Activated B cell treated with CpG ODN at 0.5 μM for 24 hours (primary cell): ENCODE measurements at regions not wholly inside any gene's neighbourhood (a gene's known extent, or its start where the extent isn't known, plus 50 kb on each side); places are given as distances from the start of the nearest gene placed in this dataset.

Experiments used
- ATAC-seq: fragments of 200-7000 bp; cut with Tn5 transposase; one replicate; pipeline ENCODE4 v1.10.0; 2021; ENCODE audit warnings: low read depth, mild to moderate bottlenecking, moderate library complexity
- CTCF ChIA-PET: fragments of 350-600 bp; sonication (Branson Sonifier 250); formaldehyde crosslinking; loops from one replicate; lab custom pipeline; 2021; ENCODE audit warnings: antibody characterized with exemption; lab: Charles Lee
- POLR2A ChIA-PET: fragments of 350-600 bp; sonication (Branson Sonifier 250); formaldehyde crosslinking; loops from one replicate; lab custom pipeline; 2021; ENCODE audit warnings: antibody characterized with exemption; lab: Charles Lee
- DNase-seq: peaks from one replicate; pipeline ENCODE4 v3.0.0; 2022
- H3K27ac Mint-ChIP-seq: one replicate; pipeline ENCODE4 v1.8.0; 2020; ENCODE audit warnings: mixed read lengths
- H3K27me3 Mint-ChIP-seq: one replicate; pipeline ENCODE4 v1.8.0; 2021; ENCODE audit warnings: mixed read lengths
- H3K36me3 Mint-ChIP-seq: one replicate; pipeline ENCODE4 v1.8.0; 2021; ENCODE audit warnings: low read depth, mixed read lengths
- H3K4me1 Mint-ChIP-seq: one replicate; pipeline ENCODE4 v1.8.0; 2021; ENCODE audit warnings: mixed read lengths
- H3K4me3 Mint-ChIP-seq: one replicate; pipeline ENCODE4 v1.8.0; 2020; ENCODE audit warnings: mild to moderate bottlenecking, mixed read lengths
- H3K9me3 Mint-ChIP-seq: one replicate; pipeline ENCODE4 v1.8.0; 2020; ENCODE audit warnings: mixed read lengths
- intact Hi-C: fragments of 100-400 bp; cut with micrococcal nuclease; formaldehyde crosslinking; loops from one replicate; pipeline ENCODE4 v1.15.1; 2024
- TF ChIP-seq, protein P1 (sequence below): fragments of 200-600 bp; IDR thresholded peaks from one replicate; pipeline ENCODE4 v1.8.0; 2022; ENCODE audit warnings: antibody characterized with exemption, mild to moderate bottlenecking

DNA sequence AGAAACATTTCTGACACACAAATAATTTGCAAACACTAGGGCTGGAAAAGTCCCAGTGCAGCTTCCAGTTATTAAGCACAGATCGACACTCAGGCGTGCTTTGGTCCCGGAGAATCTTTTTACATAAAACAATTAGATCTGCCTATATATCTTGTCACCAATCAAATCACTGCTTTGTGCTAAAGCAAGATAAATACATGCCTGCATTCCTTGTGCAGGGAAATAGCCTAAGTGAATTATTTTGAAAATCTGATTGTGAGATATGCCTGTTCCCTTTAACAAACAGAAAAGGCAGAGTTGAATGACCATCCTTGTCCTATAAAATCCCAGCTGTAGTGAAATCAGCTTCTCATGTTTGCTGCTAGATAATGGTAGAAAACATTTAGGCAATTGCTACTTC is 604.4 kb downstream of the CCDC171 start:
- POLR2A ChIA-PET: interaction anchor here (0.6 kb wide), 1 partner anchor 244 kb away, joined by 3 read pairs; no protein-coding TSS in a partner anchor

DNA sequence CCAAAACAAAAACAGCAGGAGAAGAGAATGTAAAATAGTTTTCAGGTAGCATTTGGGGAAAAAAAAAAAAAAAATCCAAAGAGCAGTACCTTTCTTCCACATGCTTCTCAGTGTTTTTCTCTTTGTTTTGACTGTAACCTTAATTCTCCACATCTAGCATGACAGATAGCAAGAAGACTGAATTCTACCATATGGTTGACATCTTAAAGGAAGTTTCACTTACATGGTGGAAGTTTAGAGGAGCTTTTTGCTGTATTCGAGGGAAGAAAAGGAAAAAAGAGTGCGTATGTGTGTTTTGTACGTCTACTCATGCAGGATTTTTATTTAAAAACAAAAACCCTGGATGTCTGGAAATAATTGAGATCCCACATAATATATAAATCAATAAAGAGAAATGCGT is 604.8 kb downstream of the CCDC171 start:
- Mint-ChIP-seq H3K27ac (no peak overlapping the region), H3K4me3 (no peak overlapping the region), H3K4me1 (no peaks in the 10 kb centered on the region), H3K9me3 (no peaks in the 10 kb centered on the region), H3K36me3 (no peaks in the 10 kb centered on the region), H3K27me3 (peaks cover 8% of the 10 kb centered on the region)
- POLR2A ChIA-PET: interaction anchor here (0.6 kb wide), 1 partner anchor 244 kb away, joined by 3 read pairs; no protein-coding TSS in a partner anchor
- ATAC-seq (no peak), DNase-seq (no peak)
- TF ChIP-seq, protein P1, sequence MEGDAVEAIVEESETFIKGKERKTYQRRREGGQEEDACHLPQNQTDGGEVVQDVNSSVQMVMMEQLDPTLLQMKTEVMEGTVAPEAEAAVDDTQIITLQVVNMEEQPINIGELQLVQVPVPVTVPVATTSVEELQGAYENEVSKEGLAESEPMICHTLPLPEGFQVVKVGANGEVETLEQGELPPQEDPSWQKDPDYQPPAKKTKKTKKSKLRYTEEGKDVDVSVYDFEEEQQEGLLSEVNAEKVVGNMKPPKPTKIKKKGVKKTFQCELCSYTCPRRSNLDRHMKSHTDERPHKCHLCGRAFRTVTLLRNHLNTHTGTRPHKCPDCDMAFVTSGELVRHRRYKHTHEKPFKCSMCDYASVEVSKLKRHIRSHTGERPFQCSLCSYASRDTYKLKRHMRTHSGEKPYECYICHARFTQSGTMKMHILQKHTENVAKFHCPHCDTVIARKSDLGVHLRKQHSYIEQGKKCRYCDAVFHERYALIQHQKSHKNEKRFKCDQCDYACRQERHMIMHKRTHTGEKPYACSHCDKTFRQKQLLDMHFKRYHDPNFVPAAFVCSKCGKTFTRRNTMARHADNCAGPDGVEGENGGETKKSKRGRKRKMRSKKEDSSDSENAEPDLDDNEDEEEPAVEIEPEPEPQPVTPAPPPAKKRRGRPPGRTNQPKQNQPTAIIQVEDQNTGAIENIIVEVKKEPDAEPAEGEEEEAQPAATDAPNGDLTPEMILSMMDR: no peak
- intact Hi-C loops: no loop called here
- CTCF ChIA-PET: no interaction called here

More for the DNA sequence above, 604.4 kb downstream of the CCDC171 start:
- Mint-ChIP-seq H3K4me3 (no peak overlapping the region), H3K27ac (no peak overlapping the region), H3K4me1 (no peaks in the 10 kb centered on the region), H3K9me3 (no peaks in the 10 kb centered on the region), H3K27me3 (peaks cover 8% of the 10 kb centered on the region), H3K36me3 (no peaks in the 10 kb centered on the region)
- CTCF ChIA-PET: no interaction called here
- ATAC-seq (no peak), DNase-seq (no peak)
- intact Hi-C loops: no loop called here
- TF ChIP-seq, protein P1: no peak

DNA sequence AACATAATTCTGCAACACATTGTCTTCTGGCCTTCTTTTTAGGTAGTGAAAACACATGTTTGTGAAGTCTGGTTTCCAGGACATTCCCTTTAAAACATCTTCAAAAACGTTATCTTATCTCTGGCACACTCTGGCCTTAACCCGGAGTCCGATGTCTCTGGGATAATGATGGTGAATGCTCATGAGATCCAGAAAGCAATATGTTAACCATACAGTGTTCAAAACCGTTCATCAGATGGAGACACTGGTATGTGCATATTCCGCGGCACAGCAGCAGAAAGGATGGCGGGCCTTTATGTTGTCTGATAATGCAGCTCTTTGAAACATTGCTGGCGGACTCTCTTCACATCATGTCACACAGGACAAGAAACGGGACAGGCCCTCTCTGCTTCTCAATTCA is 605.2 kb downstream of the CCDC171 start:
- no peak for DNase-seq
- TF ChIP-seq, protein P1: no peak
- CTCF ChIA-PET: no interaction called here
- H3K27me3 Mint-ChIP-seq: peaks cover 8% of the 10 kb centered on the region
- H3K27ac Mint-ChIP-seq: no peak overlapping the region
- ATAC-seq: no peak
- no peaks in the 10 kb centered on the region for H3K9me3 Mint-ChIP-seq
- H3K4me1 Mint-ChIP-seq: no peaks in the 10 kb centered on the region
- no peak overlapping the region for H3K4me3 Mint-ChIP-seq
- POLR2A ChIA-PET: no interaction called here
- intact Hi-C loops: no loop called here
- H3K36me3 Mint-ChIP-seq: no peaks in the 10 kb centered on the region

DNA sequence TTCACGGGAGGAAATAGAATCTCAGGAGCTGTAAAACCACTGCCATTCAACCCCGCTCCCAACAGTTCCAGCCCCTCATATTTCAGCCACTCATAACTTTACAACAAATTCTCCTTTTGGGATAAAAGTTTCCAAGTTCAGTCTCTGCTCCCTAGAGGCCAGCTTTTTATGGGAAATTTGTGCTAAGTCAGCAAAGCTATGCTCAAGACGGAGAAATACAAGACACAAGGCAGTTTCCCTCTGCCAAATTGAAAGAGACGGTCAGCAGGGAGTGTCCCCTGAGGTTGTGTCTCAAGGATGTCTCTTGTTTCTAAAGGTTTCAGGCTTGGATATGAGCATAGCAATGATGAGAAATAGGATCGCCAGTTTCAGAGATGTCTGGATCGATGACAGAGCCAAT is 608.6 kb downstream of the CCDC171 start:
- H3K4me3 Mint-ChIP-seq: no peak overlapping the region
- CTCF ChIA-PET: no interaction called here
- intact Hi-C loops: no loop called here

DNA sequence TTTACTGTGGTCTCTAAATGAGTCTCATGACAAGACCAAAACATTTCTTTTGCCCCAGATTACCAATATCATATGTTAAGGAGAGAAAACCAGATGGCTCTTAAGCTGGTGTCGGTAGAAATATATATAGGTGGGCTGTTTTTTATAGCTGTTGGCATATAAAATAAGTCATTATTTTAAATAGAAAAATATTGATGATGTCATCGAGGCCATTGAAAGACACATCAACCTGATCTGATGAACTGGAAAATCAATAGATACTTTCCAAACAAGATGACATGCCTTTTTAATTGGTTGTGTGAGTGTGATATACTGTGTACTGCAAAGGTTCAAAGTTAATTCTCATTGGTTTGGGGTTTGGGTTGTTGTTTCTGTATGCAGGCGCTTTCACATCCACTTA is 617.3 kb downstream of the CCDC171 start:
- no peak overlapping the region for H3K4me3 Mint-ChIP-seq
- POLR2A ChIA-PET: no interaction called here
- CTCF ChIA-PET: no interaction called here
- no peaks in the 10 kb centered on the region for H3K36me3 Mint-ChIP-seq
- H3K9me3 Mint-ChIP-seq: no peaks in the 10 kb centered on the region
- TF ChIP-seq, protein P1: no peak
- H3K27me3 Mint-ChIP-seq: no peaks in the 10 kb centered on the region
- intact Hi-C loops: no loop called here
- no peaks in the 10 kb centered on the region for H3K4me1 Mint-ChIP-seq
- H3K27ac Mint-ChIP-seq: no peak overlapping the region
- no peak for ATAC-seq
- no peak for DNase-seq

More for the DNA sequence above, 608.6 kb downstream of the CCDC171 start:
- no peaks in the 10 kb centered on the region for H3K27me3 Mint-ChIP-seq
- TF ChIP-seq, protein P1: no peak
- no peak overlapping the region for H3K27ac Mint-ChIP-seq
- no peaks in the 10 kb centered on the region for H3K4me1 Mint-ChIP-seq
- ATAC-seq: no peak
- POLR2A ChIA-PET: no interaction called here
- no peaks in the 10 kb centered on the region for H3K9me3 Mint-ChIP-seq
- H3K36me3 Mint-ChIP-seq: no peaks in the 10 kb centered on the region
- DNase-seq: no peak
